ENCODE measurements at regions not wholly inside any gene's neighbourhood (a gene's known extent, or its start where the extent isn't known, plus 50 kb on each side); places are given as distances from the start of the nearest gene placed in this dataset.

DNA sequence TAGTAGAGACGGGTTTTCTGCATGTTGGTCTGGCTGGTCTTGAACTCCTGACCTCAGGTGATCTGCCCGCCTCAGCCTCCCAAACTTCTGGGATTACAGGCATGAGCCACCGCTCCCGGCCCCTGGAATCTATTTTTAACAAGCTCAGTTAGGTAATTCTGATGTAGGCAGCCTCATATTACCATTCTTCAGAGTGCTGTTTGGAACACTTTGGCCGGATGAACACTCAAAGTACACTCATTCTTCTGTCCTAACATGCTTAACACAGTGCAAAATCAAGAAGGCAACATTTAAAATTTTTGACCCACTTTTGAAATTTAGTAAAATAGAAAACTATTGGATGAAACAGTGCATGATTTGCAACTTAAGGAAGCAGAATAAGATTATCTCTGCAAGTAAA lies 586.7 kb upstream of the CHORDC1 start:
- TF ChIP-seq POLR2AphosphoS5 (IDR thresholded peaks at IDR 0.05; ENCODE audit: low read depth, low read length) = no peak
- TF ChIP-seq, protein P1, sequence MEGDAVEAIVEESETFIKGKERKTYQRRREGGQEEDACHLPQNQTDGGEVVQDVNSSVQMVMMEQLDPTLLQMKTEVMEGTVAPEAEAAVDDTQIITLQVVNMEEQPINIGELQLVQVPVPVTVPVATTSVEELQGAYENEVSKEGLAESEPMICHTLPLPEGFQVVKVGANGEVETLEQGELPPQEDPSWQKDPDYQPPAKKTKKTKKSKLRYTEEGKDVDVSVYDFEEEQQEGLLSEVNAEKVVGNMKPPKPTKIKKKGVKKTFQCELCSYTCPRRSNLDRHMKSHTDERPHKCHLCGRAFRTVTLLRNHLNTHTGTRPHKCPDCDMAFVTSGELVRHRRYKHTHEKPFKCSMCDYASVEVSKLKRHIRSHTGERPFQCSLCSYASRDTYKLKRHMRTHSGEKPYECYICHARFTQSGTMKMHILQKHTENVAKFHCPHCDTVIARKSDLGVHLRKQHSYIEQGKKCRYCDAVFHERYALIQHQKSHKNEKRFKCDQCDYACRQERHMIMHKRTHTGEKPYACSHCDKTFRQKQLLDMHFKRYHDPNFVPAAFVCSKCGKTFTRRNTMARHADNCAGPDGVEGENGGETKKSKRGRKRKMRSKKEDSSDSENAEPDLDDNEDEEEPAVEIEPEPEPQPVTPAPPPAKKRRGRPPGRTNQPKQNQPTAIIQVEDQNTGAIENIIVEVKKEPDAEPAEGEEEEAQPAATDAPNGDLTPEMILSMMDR (IDR thresholded peaks at IDR 0.05) = no peak
- TF ChIP-seq, protein P2, sequence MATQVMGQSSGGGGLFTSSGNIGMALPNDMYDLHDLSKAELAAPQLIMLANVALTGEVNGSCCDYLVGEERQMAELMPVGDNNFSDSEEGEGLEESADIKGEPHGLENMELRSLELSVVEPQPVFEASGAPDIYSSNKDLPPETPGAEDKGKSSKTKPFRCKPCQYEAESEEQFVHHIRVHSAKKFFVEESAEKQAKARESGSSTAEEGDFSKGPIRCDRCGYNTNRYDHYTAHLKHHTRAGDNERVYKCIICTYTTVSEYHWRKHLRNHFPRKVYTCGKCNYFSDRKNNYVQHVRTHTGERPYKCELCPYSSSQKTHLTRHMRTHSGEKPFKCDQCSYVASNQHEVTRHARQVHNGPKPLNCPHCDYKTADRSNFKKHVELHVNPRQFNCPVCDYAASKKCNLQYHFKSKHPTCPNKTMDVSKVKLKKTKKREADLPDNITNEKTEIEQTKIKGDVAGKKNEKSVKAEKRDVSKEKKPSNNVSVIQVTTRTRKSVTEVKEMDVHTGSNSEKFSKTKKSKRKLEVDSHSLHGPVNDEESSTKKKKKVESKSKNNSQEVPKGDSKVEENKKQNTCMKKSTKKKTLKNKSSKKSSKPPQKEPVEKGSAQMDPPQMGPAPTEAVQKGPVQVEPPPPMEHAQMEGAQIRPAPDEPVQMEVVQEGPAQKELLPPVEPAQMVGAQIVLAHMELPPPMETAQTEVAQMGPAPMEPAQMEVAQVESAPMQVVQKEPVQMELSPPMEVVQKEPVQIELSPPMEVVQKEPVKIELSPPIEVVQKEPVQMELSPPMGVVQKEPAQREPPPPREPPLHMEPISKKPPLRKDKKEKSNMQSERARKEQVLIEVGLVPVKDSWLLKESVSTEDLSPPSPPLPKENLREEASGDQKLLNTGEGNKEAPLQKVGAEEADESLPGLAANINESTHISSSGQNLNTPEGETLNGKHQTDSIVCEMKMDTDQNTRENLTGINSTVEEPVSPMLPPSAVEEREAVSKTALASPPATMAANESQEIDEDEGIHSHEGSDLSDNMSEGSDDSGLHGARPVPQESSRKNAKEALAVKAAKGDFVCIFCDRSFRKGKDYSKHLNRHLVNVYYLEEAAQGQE (IDR thresholded peaks at IDR 0.05; ENCODE audit: insufficient read depth in 1 of 2, low read depth in 2 of 2, low read length in 1 of 2) = no peak
